Panc1 (cell line): ENCODE measurements at regions not wholly inside any gene's neighbourhood (a gene's known extent, or its start where the extent isn't known, plus 50 kb on each side); places are given as distances from the start of the nearest gene placed in this dataset.

ENCODE experiments used
- ATAC-seq: fragments of 200-7000 bp; cut with Tn5 transposase; 2 replicates; pipeline ENCODE4 v1.9.1; 2020; ENCODE audit warnings: mild to moderate bottlenecking, moderate library complexity
- BruUV-seq: library from RNA; stranded (reverse); fragments of 400-500 nt; replicated peaks from 2 replicates; lab custom pipeline; 2021; lab: Mats Ljungman, UMichigan
- CTCF ChIA-PET: fragments of 300-600 bp; sonication (Branson Sonifier 250); formaldehyde crosslinking; loops from one replicate; lab custom pipeline; 2022; ENCODE audit warnings: antibody characterized with exemption; lab: Charles Lee
- POLR2A ChIA-PET: fragments of 300-600 bp; sonication (Branson Sonifier 250); formaldehyde crosslinking; loops from one replicate; lab custom pipeline; 2022; ENCODE audit warnings: antibody characterized with exemption; lab: Charles Lee
- DNase-seq: peaks from one replicate; pipeline ENCODE4 v3.0.0-alpha.2; 2010; ENCODE audit warnings: low read depth, low spot score
- H3K27ac ChIP-seq: 2 replicates; pipeline ENCODE4 v1.5.1; 2011; ENCODE audit warnings: mild to moderate bottlenecking, low read length, inconsistent platforms
- H3K27me3 ChIP-seq: fragments of 200-500 bp; sonication (Bioruptor generic); 2 replicates; pipeline ENCODE4 v1.6.0; 2014; ENCODE audit warnings: low read length, inconsistent platforms; ENCODE audit not compliant: control insufficient read depth, insufficient read depth
- H3K36me3 ChIP-seq: fragments of 200-500 bp; sonication (Bioruptor generic); 2 replicates; pipeline ENCODE4 v1.5.1; 2014; ENCODE audit warnings: inconsistent platforms, mild to moderate bottlenecking, low read length, moderate library complexity; ENCODE audit not compliant: control insufficient read depth, insufficient read depth
- H3K4me1 ChIP-seq: 2 replicates; pipeline ENCODE4 v1.5.1; 2011; ENCODE audit warnings: inconsistent platforms, mild to moderate bottlenecking, low read length, moderate library complexity; ENCODE audit not compliant: control insufficient read depth, insufficient read depth
- H3K4me3 ChIP-seq, 2 experiments: 2 replicates each; pipeline ENCODE4 v1.5.1; 2011 to 2012; ENCODE audit warnings: low read depth in 2 of 2, low read length in 2 of 2, mild to moderate bottlenecking in 2 of 2, inconsistent platforms in 1 of 2, moderate library complexity in 1 of 2
- H3K9me3 ChIP-seq: fragments of 200-500 bp; sonication (Bioruptor generic); 2 replicates; pipeline ENCODE4 v1.5.1; 2014; ENCODE audit warnings: low read depth, mild to moderate bottlenecking, inconsistent platforms, low read length, moderate library complexity; ENCODE audit not compliant: control insufficient read depth, insufficient read depth
- CTCF ChIP-seq: fragments of 450-650 bp; IDR thresholded peaks from 2 replicates; pipeline ENCODE4 v1.5.1; 2017; ENCODE audit warnings: mild to moderate bottlenecking
- POLR2AphosphoS5 ChIP-seq: IDR thresholded peaks from 2 replicates; pipeline ENCODE4 v1.6.1; 2012; ENCODE audit warnings: mild to moderate bottlenecking, low read depth, low read length, moderate library complexity
- REST ChIP-seq, 2 experiments: IDR thresholded peaks; 2 replicates each; pipeline ENCODE4 v1.6.1; 2011 to 2012; ENCODE audit warnings: low read depth in 2 of 2, control low read depth in 1 of 2, low read length in 1 of 2, mild to moderate bottlenecking in 1 of 2, moderate library complexity in 1 of 2; ENCODE audit not compliant: insufficient read depth in 1 of 2
- SIN3A ChIP-seq: IDR thresholded peaks from 2 replicates; pipeline ENCODE4 v1.6.1; 2012; ENCODE audit warnings: low read depth, mild to moderate bottlenecking, low read length, moderate library complexity, borderline replicate concordance; ENCODE audit not compliant: insufficient read depth
- TCF7L2 ChIP-seq: IDR thresholded peaks from 2 replicates; pipeline ENCODE4 v1.6.1; 2011; ENCODE audit warnings: mild to moderate bottlenecking, low read depth, low read length, inconsistent platforms
- in situ Hi-C: cut with HindIII; loops from 2 replicates; pipeline ENCODE4 v1.10.0; 2016; ENCODE audit warnings: low sequenced_read_pairs, low pct_unique_long_range_greater_than_20kb
- intact Hi-C: fragments of 100-400 bp; cut with micrococcal nuclease; formaldehyde crosslinking; loops from one replicate; pipeline ENCODE4 v1.10.0; 2022; ENCODE audit not compliant: unreplicated experiment

GRCh38 chr1:215416497-215416896 lies 150.6 kb upstream of the KCTD3 start:
- no peaks in the 10 kb centered on the region for H3K27me3 ChIP-seq
- ChIA-PET POLR2A (no interaction called here), CTCF (no interaction called here)
- H3K9me3 ChIP-seq, result no peaks in the 10 kb centered on the region
- no peaks in the 10 kb centered on the region for H3K4me1 ChIP-seq
- H3K36me3 ChIP-seq, result no peaks in the 10 kb centered on the region
- in situ Hi-C loops (no loop called here), intact Hi-C loops (no loop called here)
- BruUV-seq, result no TSS peak
- H3K27ac ChIP-seq, result no peak overlapping the region
- ATAC-seq, result no peak
- TF ChIP-seq REST (IDR thresholded peaks at IDR 0.05; ENCODE audit: insufficient read depth in 1 of 2, low read depth in 2 of 2, low read length in 1 of 2) (no peak), TCF7L2 (no peak), CTCF (no peak), SIN3A (no peak), POLR2AphosphoS5 (no peak)
- no peak for DNase-seq
- H3K4me3 ChIP-seq, result no peak overlapping the region

GRCh38 chr1:215417122-215417521 lies 150.0 kb upstream of the KCTD3 start:
- in situ Hi-C loops (no loop called here), intact Hi-C loops (no loop called here)
- ATAC-seq (no peak), DNase-seq (no peak)
- no TSS peak for BruUV-seq
- no peak overlapping the region for H3K4me3 ChIP-seq
- H3K36me3 ChIP-seq, result no peaks in the 10 kb centered on the region
- H3K4me1 ChIP-seq, result no peaks in the 10 kb centered on the region
- no peak overlapping the region for H3K27ac ChIP-seq
- H3K27me3 ChIP-seq, result no peaks in the 10 kb centered on the region
- CTCF ChIA-PET, result no interaction called here
- TF ChIP-seq POLR2AphosphoS5 (no peak), REST (IDR thresholded peaks at IDR 0.05; ENCODE audit: insufficient read depth in 1 of 2, low read depth in 2 of 2, low read length in 1 of 2) (no peak), TCF7L2 (no peak), CTCF (no peak), SIN3A (no peak)
- no peaks in the 10 kb centered on the region for H3K9me3 ChIP-seq
- POLR2A ChIA-PET, result no interaction called here
